GM12878 (cell line): ENCODE measurements at regions not wholly inside any gene's neighbourhood (a gene's known extent, or its start where the extent isn't known, plus 50 kb on each side); places are given as distances from the start of the nearest gene placed in this dataset.
"Not testable (repeated sequence)": the region's sequence is repeated elsewhere in the genome, so short reads cannot be mapped to it uniquely, and the experiment has no call there.

Source experiments
- ATAC-seq: fragments of 200-7000 bp; cut with Tn5 transposase; 3 replicates; pipeline ENCODE4 v1.9.1; 2020; ENCODE audit warnings: mild to moderate bottlenecking, moderate library complexity
- BruUV-seq: library from RNA; stranded (reverse); fragments of 400-500 nt; replicated peaks from 2 replicates; lab custom pipeline; 2021; lab: Mats Ljungman, UMichigan
- CTCF ChIA-PET: fragments of 300-600 bp; sonication (Branson Sonifier 250); formaldehyde crosslinking; extraction: SDS; loops from one replicate; lab custom pipeline; 2021; ENCODE audit warnings: inconsistent platforms; lab: Yijun Ruan, JAX
- POLR2A ChIA-PET: fragments of 350-600 bp; formaldehyde crosslinking; extraction: SDS; loops from one replicate; lab custom pipeline; 2021; ENCODE audit warnings: inconsistent platforms; lab: Charles Lee
- RAD21 ChIA-PET: fragments of 300-600 bp; sonication (Branson Sonifier 250); formaldehyde crosslinking; loops from one replicate; lab custom pipeline; 2023; ENCODE audit warnings: antibody characterized with exemption; ENCODE audit not compliant: unreplicated experiment; lab: Charles Lee
- SMC1A ChIA-PET: fragments of 300-600 bp; sonication (Branson Sonifier 250); formaldehyde crosslinking; loops from one replicate; lab custom pipeline; 2023; ENCODE audit not compliant: unreplicated experiment, uncharacterized antibody; lab: Charles Lee
- DNase-seq: peaks from one replicate; pipeline ENCODE4 v3.0.0-alpha.2; 2011; ENCODE audit warnings: low read depth, low spot score
- FAIRE-seq: peaks from 3 replicates; lab custom pipeline; 2011; peaks lifted over from hg19 to GRCh38; lab: Jason Lieb, UNC
- H2AFZ ChIP-seq: 2 replicates; pipeline ENCODE4 v1.6.0; 2011; ENCODE audit warnings: low read depth, low read length, control low read depth; ENCODE audit not compliant: control insufficient read depth
- H3K27ac ChIP-seq: 2 replicates; pipeline ENCODE4 v1.5.1; 2011; ENCODE audit warnings: control low read depth; ENCODE audit not compliant: control insufficient read depth, insufficient read depth
- H3K27me3 ChIP-seq, 2 experiments: replicated peaks in 1 of 2; 2 replicates each; pipeline versions ENCODE4 v1.6.0 to v1.6.1; 2011; ENCODE audit warnings: low read length in 1 of 2; ENCODE audit not compliant: control insufficient read depth in 2 of 2, insufficient read depth in 2 of 2
- H3K36me3 ChIP-seq, 2 experiments: 2 replicates each; pipeline ENCODE4 v1.5.1; 2011; ENCODE audit warnings: low read length in 1 of 2; ENCODE audit not compliant: control insufficient read depth in 2 of 2, insufficient read depth in 2 of 2
- H3K4me1 ChIP-seq: 2 replicates; pipeline ENCODE4 v1.6.1; 2011; ENCODE audit warnings: mild to moderate bottlenecking, low read length, moderate library complexity, mixed read lengths; ENCODE audit not compliant: control insufficient read depth, insufficient read depth
- H3K4me2 ChIP-seq: 2 replicates; pipeline ENCODE4 v1.6.0; 2011; ENCODE audit warnings: control low read depth; ENCODE audit not compliant: control insufficient read depth, insufficient read depth
- H3K4me3 ChIP-seq: fragments of 200-600 bp; sonication (generic); 2 replicates; pipeline ENCODE4 v1.5.1; 2016
- H3K79me2 ChIP-seq: 2 replicates; pipeline ENCODE4 v1.6.0; 2011; ENCODE audit warnings: low read length; ENCODE audit not compliant: control insufficient read depth, insufficient read depth
- H3K9ac ChIP-seq: 2 replicates; pipeline ENCODE4 v1.8.0; 2011; ENCODE audit warnings: low read length, control low read depth, mixed read lengths; ENCODE audit not compliant: control insufficient read depth, insufficient read depth
- H3K9me3 ChIP-seq: replicated peaks from 3 replicates; pipeline ENCODE4 v1.5.1; 2011; ENCODE audit warnings: mild to moderate bottlenecking, low read length; ENCODE audit not compliant: control insufficient read depth, insufficient read depth
- H4K20me1 ChIP-seq: 2 replicates; pipeline ENCODE4 v1.6.0; 2011; ENCODE audit not compliant: control insufficient read depth, insufficient read depth
- CBFB ChIP-seq: IDR thresholded peaks from 2 replicates; pipeline ENCODE4 v1.6.1; 2016; ENCODE audit warnings: antibody characterized with exemption, low read depth
- EP300 ChIP-seq, 2 experiments: fragments of 150-350 bp in 1 of 2; IDR thresholded peaks; 2 replicates each; pipeline ENCODE4 v1.6.1; 2011 to 2012; ENCODE audit warnings: low read depth in 2 of 2, low read length in 2 of 2, borderline replicate concordance in 1 of 2, improper control_type of control experiment in 1 of 2, inconsistent platforms in 1 of 2; ENCODE audit not compliant: control insufficient read depth in 1 of 2
- GATAD2B ChIP-seq: fragments of 450-650 bp; conservative IDR thresholded peaks from 2 replicates; pipeline ENCODE4 v1.6.1; 2017; ENCODE audit warnings: low read depth, mild to moderate bottlenecking, moderate library complexity
- IKZF2 ChIP-seq, 2 experiments: fragments of 450-650 bp; IDR thresholded peaks; 2 replicates each; pipeline ENCODE4 v1.6.1; 2017; ENCODE audit warnings: mild to moderate bottlenecking in 2 of 2, moderate library complexity in 2 of 2
- KDM1A ChIP-seq: fragments of 200-600 bp; sonication (generic); IDR thresholded peaks from 2 replicates; pipeline ENCODE4 v1.6.1; 2016; ENCODE audit warnings: borderline replicate concordance
- MEF2B ChIP-seq: fragments of 450-650 bp; IDR thresholded peaks from 2 replicates; pipeline ENCODE4 v1.6.1; 2018; ENCODE audit warnings: mild to moderate bottlenecking, moderate library complexity; ENCODE audit not compliant: partially characterized antibody, poor library complexity, severe bottlenecking
- PKNOX1 ChIP-seq: fragments of 450-650 bp; IDR thresholded peaks from 2 replicates; pipeline ENCODE4 v1.6.1; 2016; ENCODE audit warnings: mild to moderate bottlenecking
- PML ChIP-seq: IDR thresholded peaks from 2 replicates; pipeline ENCODE4 v1.6.1; 2012; ENCODE audit warnings: low read length, inconsistent platforms
- RAD51 ChIP-seq: fragments of 450-650 bp; IDR thresholded peaks from 2 replicates; pipeline ENCODE4 v1.6.1; 2016; ENCODE audit warnings: moderate library complexity, mild to moderate bottlenecking, inconsistent platforms
- RFX5 ChIP-seq: IDR thresholded peaks from 2 replicates; pipeline ENCODE4 v1.6.1; 2011; ENCODE audit warnings: low read depth, low read length, improper control_type of control experiment
- TCF7 ChIP-seq: IDR thresholded peaks from 2 replicates; pipeline ENCODE4 v1.6.1; 2014; ENCODE audit warnings: antibody characterized with exemption, borderline replicate concordance
- ZBTB40 ChIP-seq: fragments of 450-650 bp; IDR thresholded peaks from 2 replicates; pipeline ENCODE4 v1.6.1; 2016; ENCODE audit warnings: mild to moderate bottlenecking, moderate library complexity, borderline replicate concordance
- WGBS: methylation state at CpG from one replicate; pipeline ENCODE4 v1.1.6; 2016; ENCODE audit warnings: low lambda C conversion rate; ENCODE audit not compliant: insufficient replicate concordance, insufficient coverage; ENCODE audit errors: missing lambda C conversion rate; 5-methylcytosine and 5-hydroxymethylcytosine counted together
- in situ Hi-C: fragments of 300-500 bp; cut with MboI; formaldehyde crosslinking; loops from 9 replicates; pipeline ENCODE4 v1.14.3; 2018; ENCODE audit warnings: mixed read lengths
- intact Hi-C: fragments of 100-400 bp; cut with micrococcal nuclease; formaldehyde crosslinking; loops from one replicate; pipeline ENCODE4 v1.14.2; 2022; ENCODE audit not compliant: unreplicated experiment

GRCh38 chr5:38622723-38623129, 66.3 kb upstream of the LIFR start:
- H3K36me3 ChIP-seq = no peaks in the 10 kb centered on the region
- BruUV-seq = no TSS peak
- no peak for FAIRE-seq
- H3K27ac ChIP-seq = no peak overlapping the region
- H3K9me3 ChIP-seq = no peaks in the 10 kb centered on the region
- TF ChIP-seq ZBTB40 (no peak), KDM1A (no peak), IKZF2 (IDR thresholded peaks at IDR 0.05) (no peak), TCF7 (no peak), EP300 (IDR thresholded peaks at IDR 0.05; ENCODE audit: borderline replicate concordance in 1 of 2, control insufficient read depth in 1 of 2, low read depth in 2 of 2, low read length in 2 of 2) (no peak), GATAD2B (no peak), RFX5 (no peak), MEF2B (no peak), RAD51 (no peak), CBFB (no peak), PML (no peak), PKNOX1 (no peak)
- SMC1A ChIA-PET = no interaction called here
- intact Hi-C loops = no loop called here
- POLR2A ChIA-PET = no interaction called here
- H3K9ac ChIP-seq = no peak overlapping the region
- no peak for DNase-seq
- no peak overlapping the region for H3K4me3 ChIP-seq
- H2AFZ ChIP-seq = no peak overlapping the region
- H4K20me1 ChIP-seq = no peaks in the 10 kb centered on the region
- RAD21 ChIA-PET = no interaction called here
- H3K4me1 ChIP-seq = no peaks in the 10 kb centered on the region
- no peak for ATAC-seq
- H3K4me2 ChIP-seq = no peak overlapping the region
- CTCF ChIA-PET = no interaction called here
- H3K27me3 ChIP-seq = no peaks in the 10 kb centered on the region
- no peaks in the 10 kb centered on the region for H3K79me2 ChIP-seq
- in situ Hi-C loops = no loop called here
- WGBS = 69% methylated on average over 3 of the region's 3 CpGs

DNA sequence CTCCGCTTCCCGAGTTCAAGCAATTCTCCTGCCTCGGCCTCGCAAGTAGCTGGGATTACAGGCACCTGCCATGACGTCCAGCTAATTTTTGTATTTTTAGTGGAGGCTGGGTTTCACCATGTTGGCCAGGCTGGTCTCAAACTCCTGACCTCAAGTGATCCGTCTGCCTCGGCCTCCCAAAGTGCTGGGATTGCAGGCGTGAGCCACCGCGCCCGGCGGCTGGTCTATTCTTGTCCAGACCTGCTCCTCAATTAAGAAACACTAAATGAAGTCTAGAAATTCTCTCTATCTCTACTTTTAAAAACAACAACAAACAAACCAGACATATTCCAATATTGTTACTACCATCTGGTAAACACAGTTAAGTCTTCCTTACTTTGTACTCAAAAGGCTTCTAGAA, 68.1 kb upstream of the LIFR start:
- CTCF ChIA-PET, intact Hi-C loops, SMC1A ChIA-PET, RAD21 ChIA-PET, H3K9ac ChIP-seq, H3K27ac ChIP-seq, BruUV-seq, FAIRE-seq, H3K27me3 ChIP-seq, H3K4me3 ChIP-seq, H3K9me3 ChIP-seq, H3K4me2 ChIP-seq, H3K36me3 ChIP-seq, in situ Hi-C loops, POLR2A ChIA-PET, H3K4me1 ChIP-seq, DNase-seq, H4K20me1 ChIP-seq, H3K79me2 ChIP-seq, ATAC-seq, H2AFZ ChIP-seq: not testable (repeated sequence)
- WGBS = 50% methylated on average over 11 of the region's 12 CpGs
